Psoas muscle (tissue), 7 donors: ENCODE measurements at regions not wholly inside any gene's neighbourhood (a gene's known extent, or its start where the extent isn't known, plus 50 kb on each side); places are given as distances from the start of the nearest gene placed in this dataset.

Experiments used
- ATAC-seq, 4 donors: fragments of 200-7000 bp; cut with Tn5 transposase; one replicate each; pipeline ENCODE4 v1.9.1; 2020; ENCODE audit warnings: moderate library complexity in 3 of 4, mild to moderate bottlenecking in 2 of 4
- DNase-seq, 2 donors: peaks; one replicate each; pipeline ENCODE4 v3.0.0-alpha.2; 2020
- H3K27ac ChIP-seq: fragments of 200-600 bp; one replicate; pipeline ENCODE4 v1.8.0; 2022
- H3K27me3 ChIP-seq, 3 donors: fragments of 200-600 bp in 1 of 3; one replicate each; pipeline versions ENCODE4 v1.6.1 to v1.8.0; 2013 to 2022; ENCODE audit warnings: low read length in 2 of 3, mild to moderate bottlenecking in 2 of 3, moderate library complexity in 1 of 3; ENCODE audit not compliant: insufficient read depth in 3 of 3
- H3K36me3 ChIP-seq, 2 donors: fragments of 200-600 bp in 1 of 2; one replicate each; pipeline versions ENCODE4 v1.6.1 to v1.8.0; 2013 to 2022; ENCODE audit warnings: low read depth in 1 of 2, mild to moderate bottlenecking in 1 of 2, moderate library complexity in 1 of 2; ENCODE audit not compliant: insufficient read depth in 1 of 2
- H3K4me1 ChIP-seq: fragments of 200-600 bp; one replicate; pipeline ENCODE4 v1.8.0; 2022
- H3K4me3 ChIP-seq: fragments of 200-600 bp; one replicate; pipeline ENCODE4 v1.8.0; 2022; ENCODE audit warnings: mild to moderate bottlenecking
- H3K9me3 ChIP-seq: fragments of 200-600 bp; one replicate; pipeline ENCODE4 v1.8.0; 2022
- WGBS, 3 donors: extraction: QIAGEN DNeasy Blood & Tissue Kit; methylation state at CpG; one replicate each; pipeline versions ENCODE4 v1.1.6 to v1.1.7; 2013; 5-methylcytosine and 5-hydroxymethylcytosine counted together
- intact Hi-C, 2 donors: fragments of 100-400 bp; cut with DNase I; formaldehyde crosslinking; loops; one replicate each; pipeline versions ENCODE4 v1.11.0 to v1.14.2; 2022
- TF ChIP-seq, protein P1 (sequence below): fragments of 200-600 bp; IDR thresholded peaks from one replicate; pipeline ENCODE4 v1.8.0; 2022; ENCODE audit warnings: antibody characterized with exemption
- donor health status: healthy with polysubstance abuse.
- donor health status: DM: no; HTN: no; CAD: no; lungs with moderate emphysema.
- donor health status: Bipolar disorder and iron deficiency.
- donor health status: healthy.
- donor health status: DM: yes; HTN: yes; CAD: no.
- donor health status: DM: no; HTN: no; CAD: no.
- donor health status: DM: yes; HTN: yes; CAD: no.

DNA sequence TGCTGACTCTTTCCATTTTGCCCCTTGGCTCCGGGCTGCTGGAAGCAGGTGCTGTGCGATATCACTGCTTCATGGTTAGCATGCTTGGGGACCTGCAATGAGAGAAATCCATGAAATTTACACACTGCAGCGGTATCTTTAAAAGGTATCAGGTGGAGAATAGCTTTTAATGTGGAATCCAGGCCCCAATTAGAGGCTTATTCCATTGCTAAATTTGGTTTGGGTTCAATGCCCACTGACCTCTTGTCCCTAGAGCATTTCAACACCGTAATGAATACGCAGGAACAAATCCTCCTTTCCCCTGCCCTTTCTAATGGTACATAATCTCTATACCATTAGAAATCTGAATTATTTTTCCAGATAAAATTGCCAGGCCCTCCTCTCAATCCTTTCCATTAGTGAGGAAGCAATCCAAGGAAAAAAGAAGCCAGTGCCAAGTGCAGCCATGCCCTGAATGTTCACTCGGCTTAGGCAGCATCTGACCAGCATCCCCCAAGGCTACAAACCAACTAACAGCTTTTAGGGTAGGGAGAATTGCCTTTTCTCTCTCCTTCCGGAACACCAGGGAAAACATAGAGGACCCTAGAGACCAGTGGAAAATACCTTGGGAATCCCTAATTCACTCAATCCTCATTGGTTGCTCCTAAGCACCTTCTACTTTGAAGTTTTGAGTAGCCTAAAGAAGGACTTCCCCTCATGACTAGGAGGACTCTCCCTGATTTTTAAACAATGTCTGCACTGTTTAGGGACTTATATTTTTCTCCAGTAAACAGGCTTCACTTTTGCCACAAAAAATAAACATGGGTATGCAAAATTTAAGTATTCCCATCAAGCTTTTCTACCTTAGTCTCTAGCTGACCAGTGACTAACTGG, 143.1 kb downstream of the QRSL1 start:
- Histone ChIP-seq H3K27ac (no peak overlapping the region), H3K36me3 (no peaks in the 10 kb centered on the region), H3K4me3 (no peak overlapping the region), H3K9me3 (peaks cover 5% of the 10 kb centered on the region), H3K27me3 (no peaks in the 10 kb centered on the region), H3K4me1 (no peaks in the 10 kb centered on the region)
- intact Hi-C loops, result no loop called here
- WGBS, 3 donors, result 26 to 38% (median 26%) methylated on average over 7 of the region's 7 CpGs
- ATAC-seq (peak in 2 of 4 donors; percentile 37 to 52), DNase-seq (no peak)
- TF ChIP-seq, protein P1, sequence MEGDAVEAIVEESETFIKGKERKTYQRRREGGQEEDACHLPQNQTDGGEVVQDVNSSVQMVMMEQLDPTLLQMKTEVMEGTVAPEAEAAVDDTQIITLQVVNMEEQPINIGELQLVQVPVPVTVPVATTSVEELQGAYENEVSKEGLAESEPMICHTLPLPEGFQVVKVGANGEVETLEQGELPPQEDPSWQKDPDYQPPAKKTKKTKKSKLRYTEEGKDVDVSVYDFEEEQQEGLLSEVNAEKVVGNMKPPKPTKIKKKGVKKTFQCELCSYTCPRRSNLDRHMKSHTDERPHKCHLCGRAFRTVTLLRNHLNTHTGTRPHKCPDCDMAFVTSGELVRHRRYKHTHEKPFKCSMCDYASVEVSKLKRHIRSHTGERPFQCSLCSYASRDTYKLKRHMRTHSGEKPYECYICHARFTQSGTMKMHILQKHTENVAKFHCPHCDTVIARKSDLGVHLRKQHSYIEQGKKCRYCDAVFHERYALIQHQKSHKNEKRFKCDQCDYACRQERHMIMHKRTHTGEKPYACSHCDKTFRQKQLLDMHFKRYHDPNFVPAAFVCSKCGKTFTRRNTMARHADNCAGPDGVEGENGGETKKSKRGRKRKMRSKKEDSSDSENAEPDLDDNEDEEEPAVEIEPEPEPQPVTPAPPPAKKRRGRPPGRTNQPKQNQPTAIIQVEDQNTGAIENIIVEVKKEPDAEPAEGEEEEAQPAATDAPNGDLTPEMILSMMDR, result no peak

DNA sequence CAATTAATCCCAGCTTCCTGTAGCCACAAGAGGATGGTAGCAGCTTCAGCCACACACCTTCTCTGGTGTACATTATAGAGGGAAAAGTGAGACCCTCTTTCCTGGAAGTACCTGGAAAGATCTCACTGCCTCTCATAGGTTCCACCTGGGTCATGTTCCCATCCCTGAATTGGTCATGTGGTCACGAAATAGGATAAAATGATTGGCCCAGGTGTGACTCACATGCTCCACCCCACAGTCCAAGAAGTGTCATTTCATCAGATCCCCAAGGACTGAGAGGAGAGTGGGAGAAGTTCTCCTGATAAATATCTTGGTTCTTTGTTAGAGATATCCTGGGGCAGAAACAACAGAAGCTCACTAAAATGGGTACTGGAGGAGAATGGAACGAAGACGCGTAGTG, 142.4 kb downstream of the QRSL1 start:
- Histone ChIP-seq H3K4me1 (no peaks in the 10 kb centered on the region), H3K4me3 (no peak overlapping the region), H3K36me3 (no peaks in the 10 kb centered on the region), H3K27ac (no peak overlapping the region), H3K27me3 (no peaks in the 10 kb centered on the region), H3K9me3 (peaks cover 5% of the 10 kb centered on the region)
- DNase-seq, result no peak
- WGBS, 3 donors, result 49 to 82% (median 66%) methylated on average over 4 of the region's 4 CpGs
- TF ChIP-seq, protein P1, result no peak
- intact Hi-C loops, result no loop called here
- ATAC-seq, result peak in 1 of 4 donors; percentile 58

DNA sequence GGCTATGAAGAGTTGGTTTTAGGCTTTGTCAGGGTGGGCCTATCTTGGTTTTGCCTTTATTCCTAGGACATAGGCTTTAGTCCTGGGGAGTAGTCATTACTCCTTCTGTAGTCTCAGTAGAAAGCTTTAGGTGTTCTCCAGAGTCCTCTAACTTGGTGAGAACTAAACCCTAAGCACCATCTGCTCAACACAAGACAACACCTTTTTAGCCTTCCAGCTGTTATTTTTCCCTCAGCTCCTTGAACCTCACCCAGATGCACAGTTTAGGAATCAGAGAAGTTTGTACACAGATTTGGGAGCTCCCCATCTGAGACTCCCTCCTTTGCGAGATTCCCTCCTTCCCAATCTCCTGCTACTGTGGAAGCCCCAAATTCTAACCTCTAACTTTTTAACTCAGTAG, 141.3 kb downstream of the QRSL1 start:
- Histone ChIP-seq H3K9me3 (peaks cover 5% of the 10 kb centered on the region), H3K4me1 (no peaks in the 10 kb centered on the region), H3K27ac (no peak overlapping the region), H3K4me3 (no peak overlapping the region), H3K27me3 (no peaks in the 10 kb centered on the region), H3K36me3 (no peaks in the 10 kb centered on the region)
- TF ChIP-seq, protein P1, result no peak
- ATAC-seq, result no peak
- WGBS, 3 donors, result 96 to 100% (median 100%) methylated on average over 1 of the region's 1 CpG
- DNase-seq, result no peak
- intact Hi-C loops, result no loop called here

DNA sequence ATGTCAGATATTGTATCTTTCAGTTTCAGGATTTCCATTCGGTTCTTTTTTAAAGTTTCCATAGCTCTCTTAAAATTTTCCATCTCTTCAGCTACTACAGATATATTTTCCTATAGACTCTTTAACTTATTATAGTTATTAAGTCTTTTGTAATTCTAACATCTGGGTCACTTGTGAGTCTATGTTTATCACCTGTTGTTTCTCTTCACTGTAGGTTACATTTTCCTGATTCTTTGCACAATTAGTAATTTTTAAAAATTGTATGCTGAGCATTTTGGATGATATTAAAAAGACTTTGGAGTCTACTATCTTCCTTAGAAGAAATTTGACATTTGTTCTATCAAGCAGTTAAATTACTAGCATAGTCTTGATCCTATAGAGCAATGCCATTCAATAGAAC, 140.7 kb downstream of the QRSL1 start:
- H3K27me3 ChIP-seq, result no peaks in the 10 kb centered on the region
- DNase-seq, result no peak
- ATAC-seq, result no peak
- no peaks in the 10 kb centered on the region for H3K36me3 ChIP-seq
- no peak overlapping the region for H3K27ac ChIP-seq
- no peaks in the 10 kb centered on the region for H3K4me1 ChIP-seq
- WGBS, 3 donors, result 81 to 97% (median 84%) methylated on average over 1 of the region's 1 CpG
- intact Hi-C loops, result no loop called here
- no peak overlapping the region for H3K4me3 ChIP-seq
- peaks cover 5% of the 10 kb centered on the region for H3K9me3 ChIP-seq
- TF ChIP-seq, protein P1, result no peak
